GM18507 (cell line): ENCODE measurements at regions not wholly inside any gene's neighbourhood (a gene's known extent, or its start where the extent isn't known, plus 50 kb on each side); places are given as distances from the start of the nearest gene placed in this dataset.
"Not testable (repeated sequence)": the region's sequence is repeated elsewhere in the genome, so short reads cannot be mapped to it uniquely, and the experiment has no call there.

Experiments
- DNase-seq: peaks from one replicate; pipeline ENCODE4 v3.0.0; 2011; ENCODE audit warnings: low read depth; ENCODE audit not compliant: insufficient read length; ENCODE audit errors: extremely low spot score
- FAIRE-seq: peaks from 2 replicates; lab custom pipeline; 2011; peaks lifted over from hg19 to GRCh38; lab: Jason Lieb, UNC

DNA sequence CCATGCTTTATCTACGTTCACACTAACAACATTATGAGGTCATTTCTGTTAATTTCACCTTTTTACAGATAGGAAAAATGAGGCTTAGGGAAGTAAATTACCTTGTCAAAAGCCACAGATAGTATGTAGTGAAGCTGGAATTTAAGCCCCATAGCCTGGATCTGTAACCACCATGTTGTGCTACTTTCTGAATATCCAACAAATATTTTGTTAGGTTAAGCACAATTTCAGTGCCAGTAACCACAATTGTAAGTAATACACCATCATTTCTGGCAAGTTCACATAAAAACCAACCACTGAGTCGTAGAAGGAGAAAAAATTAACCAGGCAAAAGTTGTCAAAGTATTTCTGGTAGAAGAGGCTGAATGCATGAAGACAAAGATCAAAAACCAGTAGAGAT is 593.1 kb upstream of the CAMK1G start:
- no peak for FAIRE-seq
- no peak for DNase-seq

DNA sequence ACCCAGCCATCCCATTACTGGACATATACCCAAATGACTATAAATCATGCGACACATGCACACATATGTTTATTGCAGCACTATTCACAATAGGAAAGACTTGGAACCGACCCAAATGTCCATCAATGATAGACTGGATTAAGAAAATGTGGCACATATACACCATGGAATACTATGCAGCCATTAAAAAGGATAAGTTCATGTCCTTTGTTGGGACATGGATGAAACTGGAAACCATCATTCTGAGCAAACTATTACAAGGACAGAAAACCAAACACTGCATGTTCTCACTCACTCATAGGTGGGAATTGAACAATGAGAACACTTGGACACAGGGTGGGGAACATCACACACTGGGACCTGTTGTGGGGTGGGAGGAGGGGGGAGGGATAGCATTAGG is 586.5 kb upstream of the CAMK1G start:
- FAIRE-seq, DNase-seq: not testable (repeated sequence)

- FAIRE-seq (no peak), DNase-seq (no peak)
These were observed 585.7 kb upstream of the CAMK1G start for GRCh38 chr1:208997726-208998312.

- DNase-seq (no peak), FAIRE-seq (no peak)
These were observed 574.9 kb upstream of the CAMK1G start for GRCh38 chr1:209008586-209008985.

- no peak for FAIRE-seq
- DNase-seq, result no peak
These were observed 572.9 kb upstream of the CAMK1G start for GRCh38 chr1:209010475-209011230.

DNA sequence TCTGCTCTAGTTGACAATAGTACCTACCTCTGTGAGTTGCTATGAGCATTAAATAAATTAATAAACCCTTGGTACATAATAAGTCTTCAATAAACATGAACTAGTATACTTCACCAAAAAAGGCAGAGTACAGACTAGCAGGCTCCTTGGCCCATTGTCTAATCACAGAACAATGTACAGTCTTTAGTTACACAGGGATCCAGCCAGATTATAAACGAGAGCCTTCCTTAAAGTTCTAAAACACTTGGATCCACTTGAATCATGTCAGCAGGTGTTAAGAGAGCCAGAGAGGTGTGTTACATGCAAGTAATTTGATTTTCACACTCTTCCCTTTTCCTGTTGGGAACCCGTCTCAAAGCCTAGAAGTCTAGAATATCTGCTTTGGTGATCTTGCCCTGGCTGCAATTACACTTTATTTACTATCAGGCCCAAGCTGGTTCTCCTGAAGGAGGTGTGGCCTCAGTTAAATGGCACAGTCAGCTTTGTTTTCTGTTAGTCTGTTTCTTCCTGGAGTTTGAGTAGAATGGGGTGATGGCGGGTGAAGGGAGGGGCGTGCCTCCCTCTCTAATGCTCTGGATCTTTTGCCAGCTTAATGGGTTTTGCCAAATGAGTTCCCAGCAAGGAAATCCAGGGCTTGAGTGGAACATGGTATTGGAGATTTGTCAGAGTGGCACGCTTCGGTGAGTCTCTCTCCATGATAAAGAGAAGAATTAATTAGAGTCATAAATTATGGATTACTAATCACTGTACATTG is 570.9 kb upstream of the CAMK1G start:
- DNase-seq, result no peak
- FAIRE-seq, result no peak

- FAIRE-seq (no peak), DNase-seq (no peak)
These were observed 568.4 kb upstream of the CAMK1G start for GRCh38 chr1:209015092-209015491.

- no peak for DNase-seq
- no peak for FAIRE-seq
These were observed 561.9 kb upstream of the CAMK1G start for GRCh38 chr1:209021622-209022021.

GRCh38 chr1:209023790-209024189 is 559.7 kb upstream of the CAMK1G start:
- no peak for FAIRE-seq

DNA sequence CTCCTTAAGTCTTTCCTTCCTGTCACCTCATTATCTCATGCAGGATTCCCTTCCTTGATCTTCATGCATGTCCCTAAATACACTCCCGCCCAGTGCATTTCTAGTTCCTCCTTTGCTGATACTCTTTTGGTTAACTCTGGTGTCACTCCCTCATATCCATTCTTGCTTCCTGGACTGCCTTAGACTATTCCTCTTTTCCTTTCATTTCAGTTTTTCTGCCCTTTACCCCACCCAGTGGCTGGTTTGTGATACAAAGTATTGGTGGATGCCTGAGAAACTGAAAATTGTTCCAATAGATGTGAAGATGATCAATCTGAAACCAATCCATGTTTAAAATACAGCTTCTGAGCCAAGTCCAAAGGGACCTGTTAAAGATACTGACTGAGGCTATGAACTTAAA is 553.8 kb upstream of the CAMK1G start:
- DNase-seq (no peak), FAIRE-seq (no peak)

More at GRCh38 chr1:209023790-209024189, 559.7 kb upstream of the CAMK1G start:
- DNase-seq, result no peak

DNA sequence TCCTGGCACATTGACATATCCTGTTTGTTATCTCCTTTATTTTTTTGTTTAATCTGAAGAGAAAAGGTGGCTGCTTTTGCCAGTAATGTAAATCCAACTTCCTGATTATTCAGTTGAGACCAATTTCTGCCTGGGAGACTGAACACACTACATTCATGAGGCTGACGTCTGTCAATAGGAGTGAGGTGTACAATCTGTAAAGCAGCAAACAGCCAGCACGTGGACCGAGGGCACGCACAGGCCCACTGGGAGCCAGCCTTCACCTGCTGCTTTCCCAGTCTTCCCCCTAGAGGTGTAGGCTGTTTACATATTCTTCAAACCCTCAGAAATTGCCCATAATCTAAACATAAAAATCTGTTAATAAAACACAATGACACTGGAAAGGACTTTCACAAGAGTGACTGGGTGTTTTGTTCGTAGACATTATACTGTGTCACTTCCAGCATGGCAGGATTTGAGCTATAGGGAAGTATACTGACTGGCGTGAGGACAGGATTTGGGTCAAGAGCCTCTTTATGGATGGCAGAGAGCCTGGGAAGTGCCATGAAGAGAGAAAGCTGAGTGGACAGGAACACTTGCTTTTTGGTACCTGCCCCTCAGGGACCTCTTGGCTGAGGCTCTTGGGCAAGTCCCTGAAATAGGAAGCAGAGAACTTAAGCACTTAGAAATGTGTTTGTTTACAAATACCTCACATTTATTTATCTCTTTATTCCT is 552.9 kb upstream of the CAMK1G start:
- FAIRE-seq, result no peak

DNA sequence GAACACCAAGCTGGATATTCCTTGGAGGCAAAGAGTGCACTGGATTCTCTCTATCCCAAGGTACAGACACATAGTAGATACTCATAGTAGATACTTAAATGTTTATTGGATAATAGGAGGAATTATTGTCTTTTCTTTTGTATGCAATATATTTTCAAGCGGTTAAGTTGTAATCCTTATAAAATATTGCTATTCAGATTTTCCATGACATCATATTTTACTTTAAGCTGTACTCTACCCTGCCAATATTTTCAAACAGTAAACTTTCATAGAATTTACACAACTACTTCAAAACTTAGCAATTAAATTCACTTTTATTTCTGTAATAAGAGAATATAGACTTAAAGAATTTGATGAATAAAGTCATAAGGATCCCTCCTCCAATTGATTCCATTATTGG is 546.5 kb upstream of the CAMK1G start:
- DNase-seq, result no peak
- no peak for FAIRE-seq

More for the DNA sequence above, 552.9 kb upstream of the CAMK1G start:
- no peak for DNase-seq

GRCh38 chr1:209038316-209038715 is 545.2 kb upstream of the CAMK1G start:
- no peak for DNase-seq

GRCh38 chr1:209038735-209039134 is 544.8 kb upstream of the CAMK1G start:
- DNase-seq (no peak), FAIRE-seq (no peak)

More at GRCh38 chr1:209038316-209038715, 545.2 kb upstream of the CAMK1G start:
- FAIRE-seq, result no peak

DNA sequence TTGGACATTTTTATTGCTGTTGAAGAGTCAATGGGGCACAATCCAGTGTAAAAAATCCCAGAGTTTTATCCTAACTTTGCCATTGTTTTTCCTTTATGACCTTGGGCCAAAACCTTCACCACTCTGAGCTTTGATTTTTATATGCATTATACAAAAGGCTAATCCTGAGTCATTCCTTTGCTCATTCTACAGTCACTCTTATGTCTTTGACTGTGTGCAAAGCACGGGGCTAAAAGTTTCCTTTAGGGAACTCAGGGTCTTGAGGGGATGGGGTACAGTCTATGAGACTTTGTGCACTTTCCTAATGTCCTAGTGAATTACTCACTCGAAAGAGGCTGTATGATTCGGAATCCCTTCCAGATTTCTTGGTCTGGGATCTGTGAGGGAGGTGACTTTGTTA is 543.2 kb upstream of the CAMK1G start:
- DNase-seq (no peak), FAIRE-seq (no peak)

DNA sequence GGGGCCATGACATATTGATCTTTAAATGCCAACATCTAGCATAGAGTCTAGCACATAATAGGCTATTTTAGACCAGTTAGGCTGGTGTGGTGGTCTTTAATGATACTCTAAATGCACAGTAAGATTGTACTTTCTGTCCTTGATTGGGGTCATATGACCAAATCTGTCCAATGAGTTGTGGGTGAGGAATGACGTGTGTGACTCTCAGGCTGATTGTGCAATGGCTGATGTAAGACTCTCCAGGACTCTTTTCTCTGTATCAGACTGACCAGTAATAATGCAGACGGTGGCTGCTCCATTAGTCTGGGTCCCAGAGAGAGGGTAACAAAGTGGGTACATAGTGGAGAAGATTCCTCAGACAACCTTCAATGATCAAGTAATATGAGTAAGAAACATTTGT is 541.6 kb upstream of the CAMK1G start:
- no peak for FAIRE-seq
- no peak for DNase-seq

DNA sequence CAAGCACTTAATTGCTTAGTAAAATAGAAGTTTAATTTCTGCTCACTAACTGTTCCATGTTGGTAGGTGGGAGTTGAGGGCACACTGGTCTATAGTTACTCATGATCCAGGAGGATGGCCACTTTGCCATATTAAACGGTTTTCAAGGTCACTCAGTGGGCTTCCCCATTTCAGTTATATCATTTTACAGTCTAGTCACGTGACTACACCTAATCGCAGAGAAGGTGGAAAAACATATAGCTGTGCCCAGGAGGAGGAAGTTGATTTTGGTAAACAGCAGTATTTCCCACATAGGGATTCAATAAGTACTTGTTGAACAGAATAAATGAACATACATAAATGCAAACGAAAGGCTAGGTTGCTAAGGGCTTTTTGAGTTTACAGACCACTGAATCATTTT is 541.1 kb upstream of the CAMK1G start:
- no peak for FAIRE-seq
- DNase-seq, result no peak

- FAIRE-seq, result no peak
- no peak for DNase-seq
These were observed 538.0 kb upstream of the CAMK1G start for GRCh38 chr1:209045331-209046057.

DNA sequence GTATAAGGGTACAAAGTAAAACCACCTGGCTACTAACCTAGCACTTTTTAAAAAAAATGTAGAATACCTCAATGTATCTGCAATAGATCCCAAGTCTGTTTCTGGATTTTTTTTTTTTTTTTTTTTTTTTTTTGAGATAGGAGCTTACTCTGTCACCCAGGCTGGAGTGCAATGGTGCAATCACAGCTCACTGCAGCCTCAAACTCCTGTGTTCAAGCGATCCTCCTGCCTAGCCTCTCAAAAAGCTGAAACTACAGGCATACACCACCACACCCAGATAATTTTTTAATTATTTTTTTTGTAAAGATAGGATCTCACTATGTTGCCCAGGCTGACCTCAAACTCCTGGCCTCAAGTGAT is 537.5 kb upstream of the CAMK1G start:
- DNase-seq (no peak), FAIRE-seq (no peak)
